ENCODE measurements at regions not wholly inside any gene's neighbourhood (a gene's known extent, or its start where the extent isn't known, plus 50 kb on each side); places are given as distances from the start of the nearest gene placed in this dataset.
A peak's percentile ranks its signal among the peaks of the same experiment; 100 is the strongest.
"Not testable (repeated sequence)": the region's sequence is repeated elsewhere in the genome, so short reads cannot be mapped to it uniquely, and the experiment has no call there.

DNA sequence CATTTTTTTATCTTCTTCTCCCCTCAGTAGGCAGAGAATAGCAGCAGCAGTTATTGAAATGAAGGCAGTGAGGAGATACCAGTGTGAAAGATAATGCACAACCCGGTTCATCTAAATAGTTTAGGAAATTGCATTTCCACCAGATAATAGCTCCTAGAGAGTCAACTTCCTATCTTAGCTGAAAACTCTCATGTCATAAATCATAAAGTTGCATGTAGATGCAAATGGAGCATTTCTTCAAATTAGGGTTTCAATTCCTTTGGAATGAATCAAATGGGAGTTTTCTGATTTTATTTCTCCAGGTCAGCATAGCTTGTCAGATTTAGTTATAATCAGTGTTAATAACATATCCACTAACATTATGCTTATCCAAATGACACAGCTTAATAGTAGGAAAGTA, 335.3 kb downstream of the CNTNAP4 start:
- DNase-seq = no peak

DNA sequence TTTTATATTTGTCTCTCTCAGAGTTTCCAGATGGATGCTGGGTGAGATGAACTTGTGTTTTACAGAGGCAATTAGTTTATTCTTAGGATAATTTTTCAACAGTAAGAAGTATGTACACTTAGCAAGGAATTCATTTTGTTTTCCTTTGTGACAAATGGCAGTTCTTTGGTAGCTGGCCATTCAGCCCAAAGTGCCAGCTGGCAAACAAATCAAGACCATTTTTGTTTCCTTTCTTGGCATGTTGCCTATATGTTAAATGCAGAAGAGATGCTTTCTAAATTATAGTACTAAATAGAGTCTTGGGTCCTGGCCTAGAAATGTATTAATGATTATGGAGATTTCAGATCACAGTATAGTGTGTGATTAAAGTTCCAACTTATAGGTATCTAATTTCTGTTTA, 337.1 kb downstream of the CNTNAP4 start:
- no peak for DNase-seq

DNA sequence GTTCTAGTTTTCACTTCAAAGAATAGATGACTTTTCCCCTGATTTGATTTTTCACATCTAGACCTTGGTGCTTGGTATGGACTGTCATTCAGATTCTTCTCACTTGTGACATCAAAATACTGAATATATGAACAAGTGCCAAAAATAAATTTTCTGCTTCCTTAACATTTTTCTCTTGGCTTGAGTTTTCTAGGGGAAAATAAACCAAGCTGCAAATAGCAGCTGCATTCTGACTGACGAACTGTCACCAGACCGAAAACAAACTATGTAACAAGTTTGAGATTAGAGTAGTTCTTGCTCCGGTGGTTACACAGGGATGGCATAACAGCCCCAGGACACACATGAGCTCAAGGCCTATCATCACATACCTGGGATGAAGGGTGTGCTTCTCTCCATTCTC, 345.7 kb downstream of the CNTNAP4 start:
- DNase-seq = no peak

DNA sequence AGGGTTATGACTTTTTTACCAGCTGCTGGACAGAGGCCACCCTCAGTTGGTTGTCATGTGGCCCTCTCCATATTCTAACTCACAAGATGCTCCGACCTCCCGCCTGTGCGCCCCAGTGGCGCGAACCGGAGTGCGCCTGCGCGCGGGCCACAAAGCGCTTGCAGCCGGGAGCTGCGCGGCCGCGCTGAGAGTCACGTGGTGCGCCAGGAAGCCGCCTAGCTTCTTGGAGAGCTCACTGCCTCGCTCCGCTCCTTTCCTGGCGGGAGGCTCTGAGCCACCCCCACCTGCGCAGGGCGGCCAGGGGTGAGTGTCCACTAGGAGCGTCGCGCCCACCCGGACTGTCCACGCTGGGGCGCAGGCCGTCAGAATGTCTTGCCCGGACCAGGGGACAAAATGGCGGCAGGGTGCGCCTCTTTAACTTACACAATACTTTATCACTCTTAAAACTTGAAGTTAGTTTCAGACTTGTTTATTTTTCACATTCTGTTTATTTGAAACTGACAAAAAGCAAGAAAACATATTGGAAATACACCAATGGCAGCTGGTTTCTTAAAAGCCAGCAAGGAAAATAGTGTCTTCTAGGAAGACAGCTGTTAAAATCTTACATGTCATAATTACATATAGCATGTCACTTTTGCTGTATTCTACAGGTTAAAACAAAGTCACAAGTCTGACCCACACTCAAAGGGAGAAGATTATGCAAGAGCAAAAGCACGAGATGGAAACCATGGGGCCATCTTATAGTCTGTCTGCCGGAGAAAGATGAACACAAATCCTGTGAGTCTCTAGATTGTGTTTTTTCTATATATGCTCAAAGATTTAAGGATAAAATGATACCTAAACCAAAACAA, 357.9 kb downstream of the CNTNAP4 start:
- no peak for DNase-seq

DNA sequence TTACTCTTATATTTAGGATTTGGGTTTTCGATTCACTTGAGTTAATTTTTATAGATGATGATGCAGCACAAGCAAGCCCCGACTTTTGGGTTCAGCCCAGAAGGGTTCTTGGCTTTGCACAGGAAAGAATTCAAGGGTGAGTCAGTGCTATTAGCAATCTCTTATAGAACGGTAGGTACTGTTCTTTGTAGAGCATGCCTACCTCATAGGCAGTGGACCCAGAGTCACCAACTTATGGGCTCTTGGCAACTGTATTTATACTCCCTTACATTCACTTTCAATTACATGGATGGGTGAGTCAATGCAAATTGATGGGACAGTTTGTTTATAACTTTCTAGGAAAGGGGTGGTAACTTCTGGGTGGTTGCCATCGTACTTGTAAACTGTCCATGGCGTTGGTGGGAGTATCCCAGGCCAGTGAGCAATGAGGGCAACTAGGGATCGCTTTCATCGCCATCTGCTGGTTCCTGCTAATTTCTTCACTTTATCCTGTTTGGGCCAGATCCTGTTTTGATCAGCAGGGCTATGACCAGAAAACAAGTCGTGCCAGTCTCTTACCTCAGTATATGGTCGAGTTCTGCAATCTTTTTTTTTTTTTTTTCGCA, 362.6 kb downstream of the CNTNAP4 start:
- peak; percentile 9 for DNase-seq

DNA sequence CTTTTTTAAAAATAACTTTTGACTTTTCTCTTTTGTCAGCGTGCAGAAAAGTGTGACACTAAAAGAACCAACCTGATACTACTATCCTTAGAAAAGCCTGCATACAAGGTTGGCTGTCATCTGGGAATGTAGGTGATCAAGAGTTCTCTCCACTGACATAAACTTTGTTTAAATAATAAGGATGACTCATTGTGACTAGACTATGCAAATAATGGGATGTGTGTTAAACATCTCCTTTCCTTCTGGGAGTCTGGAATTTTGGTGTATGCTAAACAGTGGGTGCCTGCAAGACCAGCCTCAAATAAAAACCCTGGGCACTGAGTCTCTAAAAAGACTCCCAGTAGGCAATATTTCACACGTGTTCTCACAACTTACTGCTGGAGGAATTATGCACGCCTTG, 373.4 kb downstream of the CNTNAP4 start:
- peak; percentile 56 for DNase-seq

DNA sequence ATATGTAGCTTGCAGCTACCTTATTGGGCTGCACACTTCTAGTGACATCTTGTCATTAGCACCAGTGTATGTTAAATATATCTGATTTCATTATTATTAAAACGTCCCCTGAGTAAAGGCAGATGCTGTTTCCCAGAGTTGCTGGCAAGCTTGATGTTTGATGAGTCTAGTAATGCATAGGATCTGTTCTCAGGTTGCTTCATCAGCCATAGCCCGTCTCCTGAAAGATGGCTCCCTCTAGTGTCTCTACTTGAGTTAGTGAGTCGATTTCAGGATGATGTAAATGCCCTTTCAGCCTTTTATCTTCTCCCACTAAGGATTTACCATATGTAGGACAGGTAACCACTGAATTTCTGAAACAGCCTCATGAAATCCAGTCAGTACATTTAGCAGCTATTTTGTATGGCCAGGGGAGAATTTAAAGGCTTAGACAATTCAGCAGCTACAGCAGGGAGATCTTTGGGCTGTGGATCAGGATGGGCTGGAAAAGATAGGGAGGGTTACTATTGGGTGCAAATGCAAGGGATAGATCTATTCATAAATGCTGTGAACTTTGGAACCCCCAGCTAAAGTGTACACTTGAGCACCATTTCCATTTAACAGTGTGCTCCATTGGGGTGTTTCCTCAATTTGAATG, 376.3 kb downstream of the CNTNAP4 start:
- peak; percentile 23 for DNase-seq

DNA sequence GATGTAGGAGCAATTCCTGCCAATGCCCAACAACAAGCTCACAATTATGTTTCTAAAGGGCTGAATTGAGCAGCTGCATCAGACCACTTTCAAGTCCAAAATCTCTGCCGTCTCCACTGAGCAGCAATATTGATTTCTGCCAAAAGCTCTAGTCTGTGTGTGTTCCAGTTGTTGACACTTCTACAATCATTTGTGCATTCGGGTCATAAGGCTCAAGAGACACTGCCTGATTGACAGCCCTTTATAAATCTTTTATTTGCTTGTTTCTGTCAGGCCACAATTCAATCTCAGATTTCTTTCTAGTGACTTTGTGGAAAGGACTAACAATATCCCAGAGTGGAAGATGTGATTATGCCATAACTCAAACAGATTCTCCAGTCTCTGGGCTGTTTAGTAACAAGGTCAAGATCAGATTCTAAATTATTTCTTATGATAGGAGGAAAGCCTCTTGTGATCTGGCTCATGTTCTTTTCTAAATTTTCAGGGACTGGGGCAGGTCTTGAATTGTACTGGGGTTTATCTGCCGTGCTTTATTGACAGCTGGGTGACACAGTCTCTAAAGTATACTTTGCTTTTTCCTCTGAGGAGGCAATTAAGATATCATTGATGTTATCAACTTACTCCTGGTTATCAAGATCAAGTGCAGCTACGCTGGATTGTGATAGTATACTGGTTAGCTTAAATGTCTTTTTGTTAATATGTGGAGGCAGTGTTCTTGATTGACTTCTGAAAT, 377.1 kb downstream of the CNTNAP4 start:
- DNase-seq = no peak

DNA sequence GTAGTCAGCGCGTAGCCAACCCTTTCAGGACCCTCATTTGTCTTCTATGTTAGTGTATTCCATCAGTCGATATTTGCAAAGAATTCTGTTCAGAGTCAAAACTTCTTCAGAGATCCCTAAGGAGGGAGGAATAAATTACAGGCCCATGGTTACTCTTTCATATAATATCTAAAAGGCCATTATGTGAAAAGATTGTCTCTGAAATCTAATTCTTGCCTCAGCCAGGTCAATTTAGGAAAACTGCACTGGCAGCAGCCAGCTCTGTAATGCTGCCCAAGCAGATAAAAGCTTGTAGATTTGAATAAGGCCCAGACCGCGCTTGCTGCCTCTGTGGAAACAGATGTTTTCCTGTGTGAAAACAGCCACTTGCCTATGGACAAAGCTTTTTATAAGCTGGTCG, 379.8 kb downstream of the CNTNAP4 start:
- no peak for DNase-seq

DNA sequence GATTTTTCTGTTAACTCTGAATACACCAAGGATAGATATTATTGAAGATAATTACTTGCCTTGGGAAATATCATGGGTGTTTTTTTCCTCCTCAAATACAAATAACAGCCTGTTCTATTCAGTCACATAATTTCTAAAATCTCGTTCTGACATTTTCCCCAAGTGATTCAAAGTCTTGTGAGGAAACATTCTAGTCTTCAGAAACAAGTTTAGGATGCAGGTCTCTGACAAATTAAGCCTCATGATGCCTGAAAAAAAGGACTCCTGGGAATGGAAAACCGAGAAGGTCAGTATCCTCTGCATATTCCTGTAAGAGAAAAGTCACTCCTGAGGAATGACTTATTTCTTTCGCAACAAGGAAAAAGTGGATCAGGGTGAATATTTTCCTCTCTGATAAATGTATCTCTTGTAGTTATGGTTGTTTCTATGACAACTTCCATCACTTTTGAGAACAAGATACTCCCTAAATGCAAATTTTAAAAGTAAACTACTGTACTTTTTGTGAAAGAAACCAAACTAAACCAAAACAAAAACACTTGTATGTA, 384.6 kb downstream of the CNTNAP4 start:
- no peak for DNase-seq

DNA sequence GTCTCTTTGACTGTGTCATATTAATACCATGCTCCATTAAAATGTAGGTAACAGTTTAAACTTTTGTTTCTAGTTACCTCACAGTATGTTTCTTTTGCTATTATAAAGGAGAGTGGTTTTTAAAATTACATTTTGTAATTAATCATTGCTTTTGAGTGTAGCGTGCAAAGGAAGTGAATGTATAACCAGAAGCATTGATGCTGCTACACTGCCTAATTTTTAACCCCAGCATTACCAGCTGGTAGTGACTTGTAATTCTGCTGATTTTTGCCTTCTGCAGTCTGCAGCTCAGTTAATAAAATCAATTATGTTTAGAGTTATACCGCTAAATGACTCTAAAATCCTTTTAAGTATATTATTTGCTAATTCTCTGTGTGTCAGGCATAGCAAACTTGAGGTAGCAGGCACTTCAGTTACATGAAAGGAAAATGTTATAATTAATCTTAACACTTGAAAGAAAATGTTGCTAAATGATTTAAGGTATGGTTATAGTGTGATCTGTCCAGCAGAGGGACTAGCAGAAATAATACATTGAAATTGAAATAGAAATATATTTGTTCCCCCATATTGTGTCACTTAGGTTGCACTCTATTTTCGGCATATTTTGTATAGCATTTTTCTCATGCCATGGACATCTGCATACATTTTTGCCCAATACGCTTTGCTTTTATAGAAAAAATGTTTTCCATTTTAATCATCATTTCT, 388.5 kb downstream of the CNTNAP4 start:
- DNase-seq = no peak

DNA sequence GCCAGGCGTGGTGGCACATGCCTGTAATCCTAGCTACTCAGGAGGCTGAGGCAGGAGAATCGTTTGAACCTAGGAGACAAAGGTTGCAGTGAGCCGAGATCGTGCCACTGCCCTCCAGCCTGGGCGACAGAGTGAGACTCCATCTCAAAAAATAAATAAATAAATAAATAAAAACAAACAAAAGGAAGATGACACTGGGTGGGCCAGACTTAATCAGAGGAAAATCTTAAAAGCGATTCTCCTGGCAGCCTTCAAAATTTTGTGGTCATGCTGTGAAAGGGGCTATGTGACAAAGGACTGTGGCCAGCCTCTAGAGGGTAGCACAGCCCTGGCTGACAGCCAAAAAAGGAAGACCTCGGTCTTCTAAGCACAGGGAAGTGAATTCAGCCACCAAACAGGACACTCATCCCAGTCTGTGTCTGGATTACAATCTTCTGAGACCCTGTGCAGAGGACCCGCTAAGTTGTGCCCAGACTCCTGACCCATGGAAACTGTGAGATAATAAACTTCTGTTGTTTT, 391.1 kb downstream of the CNTNAP4 start:
- no peak for DNase-seq

DNA sequence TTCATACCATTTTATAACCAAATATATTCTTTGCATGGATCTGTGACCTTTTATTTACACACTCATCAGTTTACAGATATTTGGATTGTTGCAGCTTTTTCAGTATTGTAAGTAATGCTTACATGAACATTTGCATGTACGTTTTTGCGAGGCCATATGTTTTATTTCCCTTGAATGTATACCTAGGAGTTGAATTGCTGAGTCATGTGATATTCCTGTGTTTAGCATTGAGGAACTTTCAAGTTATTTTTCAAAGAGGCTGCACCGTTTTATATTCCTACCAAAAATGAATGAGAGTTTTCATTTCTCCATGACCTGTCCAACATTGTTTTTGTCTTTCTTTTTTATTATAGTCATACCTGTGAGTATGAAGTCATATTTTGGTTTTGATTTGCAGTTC, 392.1 kb downstream of the CNTNAP4 start:
- peak; percentile 92 for DNase-seq

DNA sequence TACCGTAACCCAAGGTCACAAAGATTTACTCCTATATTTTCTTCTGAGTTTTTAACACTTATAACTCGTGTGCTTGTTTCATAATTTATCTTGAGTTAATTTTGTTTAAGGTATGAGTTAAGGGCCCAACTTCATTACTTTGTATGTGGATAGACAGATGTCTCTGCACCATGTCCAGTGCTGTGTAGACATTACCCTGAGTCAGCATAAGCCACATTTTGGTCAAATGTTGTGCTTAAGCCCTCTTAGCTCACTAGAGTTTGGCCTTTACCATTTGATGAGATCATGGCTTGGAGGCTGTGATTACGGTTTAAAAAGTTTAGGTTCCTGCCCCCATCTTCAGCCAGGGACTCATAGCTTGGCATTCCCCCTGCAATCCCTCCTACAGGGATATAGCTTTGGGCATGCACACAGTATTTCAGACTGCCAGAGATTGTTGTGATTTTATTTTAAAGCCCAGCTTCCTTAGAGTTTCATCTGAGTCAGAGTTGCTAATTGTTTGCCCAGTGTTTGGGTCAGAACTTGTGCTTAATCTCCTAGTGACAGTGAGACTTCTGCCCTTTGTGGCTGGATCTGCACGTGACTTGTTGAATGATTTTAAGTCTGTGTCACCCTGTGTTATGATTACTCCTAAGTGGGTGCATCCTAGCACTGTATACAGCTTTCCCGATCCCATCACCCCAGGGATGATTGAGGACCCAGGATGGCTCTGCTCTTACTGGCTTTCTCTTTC, 393.1 kb downstream of the CNTNAP4 start:
- DNase-seq = no peak

DNA sequence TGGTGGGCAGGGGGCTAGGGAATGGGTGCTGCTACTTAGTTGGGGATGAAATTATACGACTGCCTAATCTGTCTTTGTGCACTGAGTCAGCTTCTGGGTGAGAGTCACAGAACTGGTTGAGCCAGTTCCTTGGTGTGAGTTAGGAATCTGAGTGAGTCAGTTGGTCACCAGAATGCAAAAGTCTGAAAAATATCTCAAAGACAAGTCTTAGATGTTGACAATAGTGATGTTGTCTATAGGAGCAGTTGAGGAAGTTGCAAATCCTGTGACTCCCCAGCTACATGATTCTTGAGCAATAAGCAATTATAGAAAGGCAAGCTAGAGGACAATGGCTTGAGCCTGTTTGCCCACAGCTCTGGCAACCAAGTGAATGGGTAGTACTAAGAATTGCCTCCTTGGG, 399.2 kb downstream of the CNTNAP4 start:
- DNase-seq = no peak

DNA sequence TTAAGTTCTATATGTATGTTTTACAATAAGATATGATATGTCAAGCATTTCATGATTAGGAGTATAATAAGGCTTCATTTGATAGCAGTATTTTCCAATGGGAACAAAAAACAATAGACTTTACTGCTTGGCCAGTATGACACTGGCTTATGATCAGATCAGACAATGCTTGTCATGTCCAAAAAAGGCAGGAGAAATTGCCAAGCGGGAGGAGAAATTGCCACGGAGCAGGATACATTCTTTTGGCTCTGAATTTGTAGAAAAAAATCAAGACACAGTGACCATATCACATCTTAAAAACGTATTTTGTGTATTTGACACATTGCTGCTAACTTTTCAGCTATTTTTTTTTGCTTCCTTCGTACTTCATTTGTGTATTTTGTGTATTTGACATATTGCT, 404.1 kb downstream of the CNTNAP4 start:
- DNase-seq = no peak

DNA sequence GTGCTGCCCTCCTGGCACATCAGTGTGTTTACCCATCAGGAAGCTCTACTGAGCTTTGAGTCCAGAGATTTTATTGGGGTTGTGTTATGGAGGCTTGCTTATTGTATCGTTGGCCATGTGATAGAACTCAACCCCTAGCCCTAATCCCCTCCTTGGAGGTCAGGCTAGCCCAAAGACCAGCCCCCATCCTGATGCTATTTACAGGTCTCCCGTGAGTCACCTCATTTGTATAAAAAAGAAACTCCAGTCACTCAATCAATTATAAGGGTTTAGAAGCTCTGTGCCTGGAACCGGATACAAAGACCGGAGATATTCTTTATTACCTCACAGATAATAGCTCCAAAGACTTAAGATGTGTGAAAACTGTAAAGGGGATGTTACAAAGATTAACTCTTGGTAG, 405.9 kb downstream of the CNTNAP4 start:
- no peak for DNase-seq

DNA sequence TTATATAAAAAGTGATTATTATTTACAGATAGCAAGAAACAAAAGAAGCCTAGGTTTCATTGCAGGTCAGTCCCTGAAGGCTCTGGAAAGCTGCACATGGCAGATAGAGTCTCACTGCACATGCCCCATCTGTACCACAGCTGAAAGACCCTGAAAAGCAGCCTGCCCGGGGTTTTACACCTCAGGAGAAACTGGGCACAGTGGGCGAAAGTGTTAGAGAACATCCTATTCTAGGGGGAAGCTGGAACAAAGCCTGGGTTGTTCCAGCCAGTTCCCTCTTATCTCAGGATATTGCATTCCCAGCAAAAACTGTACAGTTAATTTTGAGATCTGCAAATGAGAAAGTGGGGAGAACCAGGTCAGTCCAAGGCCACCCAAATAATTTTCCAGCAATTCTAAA, 419.7 kb downstream of the CNTNAP4 start:
- no peak for DNase-seq

DNA sequence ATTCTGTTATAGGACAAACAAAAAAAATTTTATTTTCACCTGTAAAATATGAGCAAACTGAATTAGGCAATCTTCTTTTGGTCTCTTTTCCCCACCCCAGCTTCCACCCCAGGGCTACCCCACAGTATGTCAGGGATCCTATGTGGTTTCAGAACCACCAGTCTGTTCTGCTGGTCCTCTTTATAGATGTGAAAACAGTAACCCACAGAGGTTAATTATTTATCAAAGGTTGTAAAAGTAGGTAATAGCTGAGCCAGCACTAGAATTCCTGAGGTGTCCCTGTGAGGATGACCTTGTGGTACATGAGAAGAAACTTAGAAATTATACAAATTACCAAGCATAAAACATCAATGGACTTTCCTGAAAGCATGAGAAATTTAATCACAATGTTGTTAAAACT, 428.7 kb downstream of the CNTNAP4 start:
- DNase-seq = no peak

DNA sequence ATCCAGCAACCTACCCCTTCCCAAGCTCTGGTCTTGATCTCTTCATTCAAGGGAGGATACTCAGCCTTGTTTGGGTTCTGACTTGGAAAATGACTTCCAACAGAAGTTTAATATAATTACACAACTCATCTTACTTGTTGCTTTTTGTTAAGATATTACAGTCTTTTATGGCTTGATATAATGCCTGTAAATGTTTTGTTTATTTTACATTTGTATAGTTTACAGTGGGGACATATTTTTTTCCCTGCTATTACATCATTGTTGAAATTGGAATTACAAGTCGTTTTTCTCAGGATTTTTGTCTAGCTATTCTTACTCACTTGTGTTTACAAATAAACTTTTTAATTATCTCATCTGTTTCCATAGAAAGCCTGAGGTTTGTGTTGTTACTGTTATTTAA, 436.0 kb downstream of the CNTNAP4 start:
- DNase-seq = no peak

DNA sequence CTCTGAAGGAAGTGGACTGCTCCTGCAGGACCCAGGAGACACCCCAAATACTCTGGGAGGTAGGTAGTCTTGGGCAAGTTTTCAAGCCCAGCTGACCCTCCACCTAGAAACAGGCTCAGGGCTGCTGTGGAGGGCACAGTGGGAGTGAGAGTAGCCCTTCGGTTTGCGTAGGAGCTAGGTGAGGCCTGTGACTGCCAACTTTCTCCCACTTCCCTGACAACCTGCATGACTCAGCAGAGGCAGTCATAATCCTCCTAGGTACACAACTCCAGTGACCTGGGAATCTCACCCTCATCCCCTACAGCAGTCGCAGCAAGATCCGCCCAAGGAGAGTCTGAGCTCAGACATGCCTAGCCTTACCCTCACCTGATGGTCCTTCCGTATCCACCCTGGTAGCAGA, 439.1 kb downstream of the CNTNAP4 start:
- not testable (repeated sequence) for DNase-seq

DNA sequence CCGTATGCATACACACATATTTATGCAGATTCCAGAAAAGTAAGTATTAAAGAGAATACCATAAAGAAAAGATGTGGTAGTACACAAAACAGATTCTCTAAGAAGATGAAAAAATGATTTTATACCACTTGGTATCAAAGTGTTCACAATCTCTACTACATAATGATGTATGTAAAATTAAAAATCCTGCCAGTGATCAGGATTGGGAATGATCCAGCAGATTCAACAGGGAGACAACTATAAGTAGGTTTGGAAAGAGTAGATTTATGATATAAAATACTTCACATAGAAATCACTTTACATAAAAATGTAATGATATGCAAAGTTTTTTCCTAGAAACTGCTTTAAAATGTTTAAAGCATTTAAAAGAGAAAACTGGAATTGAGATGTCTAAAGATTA, 447.0 kb downstream of the CNTNAP4 start:
- DNase-seq = no peak

All from NCI-H526 treated with DMSO at 0.1 percent for 48 hours (cell line).